Liver (tissue), 3 donors: ENCODE measurements at regions not wholly inside any gene's neighbourhood (a gene's known extent, or its start where the extent isn't known, plus 50 kb on each side); places are given as distances from the start of the nearest gene placed in this dataset.

Source experiments
- ATF3 ChIP-seq: IDR thresholded peaks from 2 replicates; pipeline ENCODE4 v1.6.1; 2016; ENCODE audit warnings: antibody characterized with exemption
- CTCF ChIP-seq: fragments of 150-350 bp; IDR thresholded peaks from 2 replicates; pipeline ENCODE4 v1.5.1; 2017; ENCODE audit warnings: improper control_type of control experiment, low read depth, low read length; ENCODE audit not compliant: missing input control
- FOXA1 ChIP-seq: IDR thresholded peaks from 2 replicates; pipeline ENCODE4 v1.6.1; 2016; ENCODE audit warnings: antibody characterized with exemption
- FOXA2 ChIP-seq: IDR thresholded peaks from 2 replicates; pipeline ENCODE4 v1.6.1; 2016; ENCODE audit warnings: antibody characterized with exemption
- GABPA ChIP-seq, 2 donors: IDR thresholded peaks in 1 of 2; conservative IDR thresholded peaks in 1 of 2; 2 replicates each; pipeline ENCODE4 v1.6.1; 2016; ENCODE audit warnings: antibody characterized with exemption in 2 of 2, mild to moderate bottlenecking in 1 of 2, moderate library complexity in 1 of 2
- MAX ChIP-seq: IDR thresholded peaks from 2 replicates; pipeline ENCODE4 v1.6.1; 2016; ENCODE audit warnings: antibody characterized with exemption
- RAD21 ChIP-seq, 2 donors: IDR thresholded peaks; 2 replicates each; pipeline ENCODE4 v1.6.1; 2016; ENCODE audit warnings: antibody characterized with exemption in 2 of 2, mild to moderate bottlenecking in 2 of 2
- REST ChIP-seq: IDR thresholded peaks from 2 replicates; pipeline ENCODE4 v1.6.1; 2016; ENCODE audit warnings: antibody characterized with exemption, mild to moderate bottlenecking
- YY1 ChIP-seq: IDR thresholded peaks from 2 replicates; pipeline ENCODE4 v1.6.1; 2016; ENCODE audit warnings: antibody characterized with exemption, mild to moderate bottlenecking
- ZBTB33 ChIP-seq: IDR thresholded peaks from 2 replicates; pipeline ENCODE4 v1.6.1; 2016; ENCODE audit warnings: antibody characterized with exemption
- donor health status: healthy.
- donor health status: healthy.

- TF ChIP-seq CTCF (no peak), ATF3 (no peak), YY1 (no peak), FOXA2 (no peak), REST (no peak), RAD21 (IDR thresholded peaks at IDR 0.05) (no peak), MAX (no peak), ZBTB33 (no peak), GABPA (IDR thresholded peaks at IDR 0.05 in 1 of 2, conservative IDR thresholded peaks at IDR 0.05 in 1 of 2) (no peak), FOXA1 (no peak)
These were observed 713.8 kb upstream of the PABPC4L start for GRCh38 chr4:134915355-134915754.
